Skeletal muscle satellite cell (primary cell): ENCODE measurements at regions not wholly inside any gene's neighbourhood (a gene's known extent, or its start where the extent isn't known, plus 50 kb on each side); places are given as distances from the start of the nearest gene placed in this dataset.

Experiments
- H3K27me3 ChIP-seq: 2 replicates; pipeline ENCODE4 v1.7.0; 2013; ENCODE audit warnings: low read length; ENCODE audit not compliant: control insufficient read depth, insufficient read depth
- H3K36me3 ChIP-seq: 2 replicates; pipeline ENCODE4 v1.7.0; 2013; ENCODE audit warnings: mild to moderate bottlenecking, control low read depth, low read length; ENCODE audit not compliant: insufficient read depth
- H3K4me1 ChIP-seq: 2 replicates; pipeline ENCODE4 v1.7.0; 2013; ENCODE audit warnings: low read length; ENCODE audit not compliant: control insufficient read depth, insufficient read depth
- H3K4me2 ChIP-seq: 2 replicates; pipeline ENCODE4 v1.7.0; 2013; ENCODE audit warnings: mild to moderate bottlenecking, low read length
- H3K4me3 ChIP-seq: 2 replicates; pipeline ENCODE4 v1.7.0; 2013; ENCODE audit warnings: low read length
- H3K9ac ChIP-seq: 2 replicates; pipeline ENCODE4 v1.7.0; 2013; ENCODE audit warnings: mild to moderate bottlenecking, low read depth, low read length, moderate library complexity
- H3K9me3 ChIP-seq: replicated peaks from 2 replicates; pipeline ENCODE4 v1.7.0; 2013; ENCODE audit warnings: mild to moderate bottlenecking, control low read depth, low read length

DNA sequence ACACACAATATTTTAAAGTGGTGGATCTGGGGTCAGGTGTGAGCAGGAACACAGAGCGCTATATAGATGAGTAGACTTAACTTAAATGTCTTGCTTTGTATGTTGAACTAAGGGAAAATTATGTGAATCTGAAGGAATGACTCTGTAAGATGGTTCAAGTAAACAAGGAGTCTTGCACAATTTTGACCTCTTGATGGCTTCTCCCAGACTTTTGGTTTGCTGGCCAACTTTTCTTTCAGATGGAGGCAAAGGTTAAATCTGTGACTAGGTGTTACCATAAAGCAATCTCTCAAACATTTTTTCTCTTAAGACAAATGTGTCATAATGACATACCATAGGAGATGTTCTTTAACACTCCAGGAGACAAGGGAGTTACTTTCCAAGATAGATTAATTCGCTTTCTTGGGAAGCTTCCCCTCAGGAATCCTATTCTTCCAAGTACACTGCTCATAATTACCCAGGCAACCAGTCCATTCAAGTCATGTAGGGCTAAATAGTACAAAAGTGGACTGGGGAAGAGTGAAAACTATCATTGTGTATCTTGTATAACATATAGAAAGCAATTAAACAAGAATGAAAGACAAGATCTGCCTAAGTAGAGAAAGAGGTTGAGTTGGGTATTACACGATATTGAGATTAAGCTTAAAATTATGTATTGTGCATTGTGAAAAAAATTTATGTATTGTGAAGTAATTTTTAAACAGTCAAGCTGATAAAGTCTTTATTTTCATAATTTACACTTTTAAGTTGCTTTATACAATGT, 60.3 kb upstream of the SLC27A6 start:
- H3K9me3 ChIP-seq = no peaks in the 10 kb centered on the region
- no peaks in the 10 kb centered on the region for H3K4me1 ChIP-seq
- no peaks in the 10 kb centered on the region for H3K27me3 ChIP-seq
- H3K9ac ChIP-seq = no peak overlapping the region
- no peaks in the 10 kb centered on the region for H3K36me3 ChIP-seq
- no peak overlapping the region for H3K4me2 ChIP-seq
- H3K4me3 ChIP-seq = no peak overlapping the region

DNA sequence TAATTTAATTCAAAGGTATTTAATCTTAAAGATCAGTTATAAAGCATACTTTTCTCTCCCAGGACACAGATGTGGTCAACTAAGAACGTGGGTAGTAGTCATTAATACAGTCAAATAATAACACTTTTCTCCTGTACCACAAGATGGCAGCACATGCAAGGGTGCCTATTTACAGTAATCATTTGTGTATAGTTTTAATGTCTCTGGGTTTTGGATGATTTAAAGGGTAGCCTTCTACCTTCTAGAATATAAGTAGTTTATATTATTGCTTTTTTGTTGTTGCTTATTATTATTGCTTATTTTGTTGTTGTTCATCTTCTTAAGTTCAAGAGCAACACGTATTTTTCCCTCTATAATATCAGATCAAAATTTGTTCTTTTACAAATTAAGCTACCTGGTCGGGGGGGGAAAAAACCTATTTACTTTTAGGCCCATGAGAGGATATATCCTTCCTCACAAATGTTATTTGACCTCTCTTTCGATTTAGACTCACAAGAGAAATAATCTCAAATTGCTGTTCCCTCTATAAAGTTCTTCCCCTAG, 59.6 kb upstream of the SLC27A6 start:
- no peak overlapping the region for H3K9ac ChIP-seq
- no peak overlapping the region for H3K4me3 ChIP-seq
- no peaks in the 10 kb centered on the region for H3K9me3 ChIP-seq
- H3K27me3 ChIP-seq = no peaks in the 10 kb centered on the region
- H3K36me3 ChIP-seq = no peaks in the 10 kb centered on the region
- H3K4me1 ChIP-seq = no peaks in the 10 kb centered on the region
- H3K4me2 ChIP-seq = no peak overlapping the region

DNA sequence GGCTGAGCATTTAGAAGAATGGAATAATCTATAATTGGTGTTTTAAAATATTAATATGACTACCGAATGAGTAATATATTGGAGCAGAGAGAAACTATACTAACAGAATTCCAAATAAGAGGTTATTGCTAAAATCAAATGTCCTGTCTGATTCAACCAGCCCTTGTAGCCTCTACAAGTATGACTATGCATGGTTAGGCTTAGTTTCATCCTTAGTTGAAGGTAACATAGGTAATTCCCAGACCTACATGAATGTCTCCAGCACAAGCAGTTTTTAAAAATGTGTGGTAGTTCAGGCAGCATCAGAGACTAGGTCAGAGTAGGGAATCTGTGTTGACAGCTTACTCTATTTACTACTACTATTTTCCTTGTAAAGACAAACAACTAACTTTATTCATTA, 51.7 kb upstream of the SLC27A6 start:
- Histone ChIP-seq H3K4me2 (no peak overlapping the region), H3K4me3 (no peak overlapping the region), H3K9ac (no peak overlapping the region), H3K9me3 (no peaks in the 10 kb centered on the region), H3K4me1 (no peaks in the 10 kb centered on the region), H3K36me3 (no peaks in the 10 kb centered on the region), H3K27me3 (no peaks in the 10 kb centered on the region)
